Stimulated activated CD8-positive, alpha-beta memory T cell treated with anti-CD3 and anti-CD28 coated beads, Interleukin-7, amount 100 ng/mL, for 4 hours (primary cell): ENCODE measurements at regions not wholly inside any gene's neighbourhood (a gene's known extent, or its start where the extent isn't known, plus 50 kb on each side); places are given as distances from the start of the nearest gene placed in this dataset.

Source experiments
- DNase-seq, 2 donors: peaks; one replicate each; pipeline ENCODE4 v3.0.0-alpha.2; 2020; ENCODE audit warnings: low read depth in 2 of 2

- no peak for DNase-seq
Observed at GRCh38 chr11:33616552-33616951, 84.1 kb downstream of the C11orf91 start.

DNA sequence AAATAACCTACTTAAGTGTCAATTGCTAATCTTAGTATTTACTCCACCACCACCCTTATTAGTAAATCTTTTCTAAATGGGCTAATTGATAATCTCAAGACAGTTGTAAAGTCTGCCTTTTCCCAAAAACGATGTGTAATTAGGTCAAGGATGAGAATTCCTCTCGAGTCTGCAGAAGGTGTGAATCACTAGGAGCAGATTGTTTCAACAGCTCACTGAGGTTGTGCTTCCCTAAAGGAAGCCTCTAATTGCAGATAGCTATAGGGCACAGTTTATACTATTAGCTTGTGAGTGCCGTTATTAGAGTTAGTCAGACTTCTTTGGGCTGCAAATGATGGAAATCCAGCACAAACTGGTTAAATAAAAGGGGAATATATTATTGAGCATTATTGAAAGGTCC lies 84.9 kb downstream of the C11orf91 start:
- DNase-seq = no peak

- no peak for DNase-seq
Observed at GRCh38 chr11:33613404-33613803, 87.2 kb downstream of the C11orf91 start.

GRCh38 chr11:33610903-33611302 lies 89.7 kb downstream of the C11orf91 start:
- no peak for DNase-seq

- no peak for DNase-seq
Observed at GRCh38 chr11:33608386-33608785, 92.2 kb downstream of the C11orf91 start.

GRCh38 chr11:33606762-33607161 lies 93.9 kb downstream of the C11orf91 start:
- no peak for DNase-seq

DNA sequence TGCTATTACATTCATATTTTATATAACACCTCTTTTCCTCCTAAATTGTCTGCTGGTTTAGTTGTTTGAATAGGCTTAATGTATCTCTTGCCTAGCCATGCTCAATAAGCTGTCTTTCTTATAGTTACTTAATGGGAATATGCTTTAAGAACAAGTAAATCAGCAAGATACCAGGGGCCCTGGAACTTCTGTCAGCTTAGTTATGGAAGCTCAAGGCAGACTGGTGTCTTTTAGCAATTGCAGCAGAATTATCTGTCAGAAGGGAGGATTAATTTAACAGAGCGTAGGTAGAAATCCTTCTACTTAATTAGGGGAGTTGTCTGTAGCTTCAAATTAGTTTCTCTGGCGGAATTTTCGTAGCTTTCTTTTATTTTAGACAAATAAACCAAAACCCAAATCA lies 94.9 kb downstream of the C11orf91 start:
- no peak for DNase-seq

DNA sequence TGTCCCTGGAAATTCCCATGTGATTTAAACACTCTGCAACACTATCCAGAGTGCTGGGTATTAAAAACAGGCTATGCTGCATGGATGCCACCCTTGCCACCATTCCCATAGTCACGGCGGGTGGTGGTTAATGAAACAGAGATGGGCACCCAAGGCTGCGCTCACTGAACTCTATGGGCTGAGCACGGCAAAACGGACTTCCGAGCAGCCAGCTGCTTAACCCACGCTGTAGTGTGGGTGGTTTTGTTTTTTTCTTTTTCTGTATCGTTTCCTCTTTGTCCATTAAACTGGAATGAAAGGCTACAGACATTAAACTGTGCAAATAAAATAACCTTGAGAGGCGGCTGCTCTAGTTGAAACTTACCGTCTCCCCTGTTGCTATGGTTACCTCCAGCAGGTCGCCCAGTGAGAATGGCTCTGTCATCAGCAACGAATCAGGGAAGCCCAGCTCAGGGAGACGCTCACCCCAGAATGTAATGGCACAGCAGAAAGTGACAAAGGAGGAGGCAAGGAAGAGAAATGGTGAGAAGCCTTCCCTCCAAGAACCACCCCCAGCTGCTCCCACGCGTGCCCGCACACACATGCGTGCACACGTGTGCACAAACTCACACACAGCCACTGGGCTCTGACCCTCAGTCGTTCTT lies 102.1 kb downstream of the C11orf91 start:
- no peak for DNase-seq

DNA sequence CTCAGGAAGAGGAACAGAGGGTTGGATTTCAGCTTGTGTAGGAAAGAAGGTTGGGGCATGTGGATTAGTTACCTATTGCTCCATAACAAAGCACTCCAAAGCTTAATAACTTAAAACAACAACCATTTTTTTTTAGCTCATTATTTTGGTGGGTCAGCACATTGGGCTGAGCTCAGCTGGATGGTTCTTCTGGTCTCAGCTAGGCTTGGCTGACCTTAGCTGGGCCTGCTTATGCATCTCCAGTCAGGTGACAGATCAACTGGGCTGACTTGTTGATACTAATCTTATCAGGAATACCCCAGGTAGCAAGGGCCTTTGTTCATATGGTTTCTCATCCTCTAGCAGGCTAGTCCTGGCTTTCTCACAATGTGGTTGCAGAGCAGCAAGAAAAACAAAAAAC lies 106.4 kb downstream of the C11orf91 start:
- DNase-seq = no peak

DNA sequence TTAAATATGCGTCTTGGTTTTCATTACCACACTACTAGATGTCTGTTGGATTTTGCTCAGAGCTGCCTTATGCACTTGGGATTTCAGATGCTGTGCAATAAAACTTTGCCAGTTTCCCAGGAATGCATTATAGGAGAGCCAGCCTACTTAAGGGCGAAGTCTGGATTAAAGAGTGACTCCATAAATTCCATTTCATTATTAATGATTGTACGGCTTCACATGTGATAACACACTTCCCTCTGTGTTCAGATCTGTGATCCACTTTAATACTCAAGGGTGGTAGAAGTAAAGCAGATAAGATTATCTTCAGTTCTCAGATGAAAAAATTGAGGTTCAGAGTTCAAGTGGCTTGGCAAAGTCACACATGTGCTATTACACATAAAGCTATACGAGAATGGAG lies 110.2 kb downstream of the C11orf91 start:
- DNase-seq = no peak

DNA sequence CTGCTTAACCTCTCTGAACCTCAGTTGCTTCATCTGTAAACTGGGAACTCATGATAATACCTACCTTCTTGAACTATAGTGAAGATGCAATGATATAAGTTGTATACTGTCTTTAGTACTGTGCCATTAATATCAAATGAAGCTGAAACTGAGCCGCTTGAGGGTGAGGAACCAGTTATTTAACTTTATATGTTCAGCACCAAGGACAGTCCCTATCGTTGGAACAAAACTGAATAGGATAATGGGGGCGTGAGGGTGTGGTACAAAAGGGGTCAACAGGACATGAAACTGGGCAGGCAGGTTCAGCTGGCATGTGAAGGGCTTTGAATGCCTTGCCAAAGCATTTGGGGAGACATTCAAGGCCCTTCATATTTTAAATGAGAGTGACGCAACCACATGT lies 112.6 kb downstream of the C11orf91 start:
- no peak for DNase-seq

DNA sequence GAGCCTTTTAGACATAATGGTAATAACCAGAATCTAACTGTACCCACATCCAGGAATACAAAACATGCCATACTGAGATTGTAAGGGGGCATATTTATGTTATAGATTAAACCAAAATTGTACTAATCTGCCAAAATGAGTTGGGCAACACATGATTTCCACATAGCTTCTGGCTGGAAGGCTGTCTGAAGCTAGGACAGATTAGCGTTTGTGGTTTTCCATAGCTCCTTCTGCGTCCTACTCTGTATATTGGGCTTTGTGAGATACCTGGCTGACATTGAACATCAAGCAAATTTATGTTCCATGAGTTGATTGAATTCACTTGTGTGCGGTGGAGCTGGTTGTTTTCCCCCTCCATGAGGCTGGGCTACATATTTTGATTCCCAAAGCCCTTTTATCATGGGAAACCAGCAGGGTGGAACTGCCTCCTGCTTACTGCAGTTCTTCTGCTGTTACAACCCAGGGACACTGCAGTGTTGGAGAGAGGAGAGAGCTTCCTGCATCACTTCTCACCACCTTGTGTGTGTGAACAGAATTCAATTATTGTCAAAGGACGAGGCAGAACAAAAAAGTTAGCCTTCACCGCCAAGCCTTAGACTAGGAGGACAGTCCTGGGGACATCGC lies 114.9 kb downstream of the C11orf91 start:
- DNase-seq = no peak

DNA sequence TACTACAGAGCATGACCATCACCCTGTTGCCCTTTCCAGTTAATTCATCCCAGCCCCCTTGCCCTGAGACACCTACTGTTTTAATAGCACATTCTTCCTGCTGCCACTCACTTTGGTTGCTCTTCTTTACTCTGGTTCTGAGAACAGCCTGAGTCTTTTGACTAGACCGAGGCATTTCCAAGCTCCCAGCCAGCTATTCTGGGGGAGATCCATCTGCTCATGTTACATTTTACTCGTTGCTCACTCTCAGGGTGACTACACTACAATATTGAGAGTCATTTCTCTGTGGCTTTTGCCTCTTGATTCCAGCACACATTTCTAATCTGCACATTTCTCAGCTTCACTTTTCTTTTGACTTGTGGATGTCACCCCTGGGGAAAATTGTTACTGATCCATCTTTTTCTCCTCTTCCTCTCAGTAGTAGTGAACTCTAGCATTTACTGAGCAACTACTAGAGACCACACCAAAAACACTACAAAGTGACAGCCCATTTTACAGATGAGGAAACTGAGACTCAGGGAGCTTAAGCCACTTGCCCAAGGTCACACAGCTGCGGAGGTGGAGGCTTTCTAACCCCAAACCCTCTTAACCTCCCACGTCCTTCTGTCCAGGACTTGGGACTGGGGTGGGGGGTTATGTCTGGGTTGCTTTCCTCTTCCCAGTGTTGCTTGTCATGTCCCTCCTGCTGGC lies 117.8 kb downstream of the C11orf91 start:
- DNase-seq = no peak

GRCh38 chr11:33579101-33579500 lies 121.5 kb downstream of the C11orf91 start:
- no peak for DNase-seq

DNA sequence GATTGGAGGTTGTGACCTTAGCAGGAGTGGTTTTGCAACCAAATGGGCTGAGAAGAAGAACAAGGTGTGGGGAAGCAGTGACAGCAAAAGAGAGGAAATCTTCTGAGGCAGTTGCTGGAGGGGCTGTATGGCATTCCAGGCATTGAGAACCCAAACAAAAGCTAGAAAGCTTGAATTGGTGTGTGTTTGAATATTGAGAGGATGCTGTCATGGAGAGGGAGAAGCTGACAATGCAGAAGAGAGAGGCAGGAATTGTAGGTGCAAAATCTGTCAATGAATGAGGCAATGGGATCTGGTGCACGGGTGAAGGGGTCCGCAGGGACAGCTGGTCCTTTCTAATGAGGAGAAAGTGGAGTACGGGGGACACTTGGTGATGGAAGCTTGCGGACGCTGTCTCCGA lies 123.4 kb downstream of the C11orf91 start:
- DNase-seq = no peak

GRCh38 chr11:33575311-33575710 lies 125.3 kb downstream of the C11orf91 start:
- no peak for DNase-seq

- no peak for DNase-seq
Observed at GRCh38 chr11:33574331-33574730, 126.3 kb downstream of the C11orf91 start.

DNA sequence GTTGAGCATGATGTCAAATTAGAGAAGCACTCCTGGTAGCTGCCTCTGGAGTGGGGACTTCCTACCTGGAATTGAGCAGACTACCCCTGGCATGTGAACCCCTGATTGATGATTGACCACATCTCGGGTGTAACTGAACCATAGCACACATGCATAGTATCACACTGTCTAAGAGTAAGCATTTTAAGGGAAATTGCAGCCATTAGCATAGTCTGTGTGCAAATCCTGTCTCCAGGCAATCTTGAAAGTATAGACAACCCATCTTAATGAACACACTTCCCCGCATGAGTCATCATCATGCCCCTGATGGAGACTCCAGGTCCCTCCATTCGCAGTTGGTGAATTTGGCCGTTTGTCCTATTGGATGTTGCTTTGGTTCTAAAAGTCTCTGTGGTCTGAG lies 131.3 kb downstream of the C11orf91 start:
- no peak for DNase-seq

DNA sequence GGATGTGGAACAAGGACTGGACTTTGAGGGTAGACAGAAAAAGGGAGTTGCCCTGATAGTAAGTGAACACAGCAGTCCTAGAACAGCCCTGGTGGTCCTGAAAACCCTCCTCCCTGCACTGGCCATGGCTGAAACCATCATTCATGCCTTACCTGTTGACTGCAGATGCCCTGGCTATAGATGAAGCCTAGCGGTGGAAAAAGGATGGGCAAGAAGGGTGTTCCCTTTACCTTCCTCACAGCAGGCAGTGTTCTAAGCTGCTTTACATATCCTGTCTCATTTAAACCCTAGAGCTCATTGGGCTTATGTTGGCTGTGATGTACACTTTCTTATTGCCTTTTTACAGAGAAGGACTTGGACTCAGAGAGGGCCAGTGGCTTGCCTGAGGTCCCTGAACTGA lies 133.6 kb downstream of the C11orf91 start:
- no peak for DNase-seq

DNA sequence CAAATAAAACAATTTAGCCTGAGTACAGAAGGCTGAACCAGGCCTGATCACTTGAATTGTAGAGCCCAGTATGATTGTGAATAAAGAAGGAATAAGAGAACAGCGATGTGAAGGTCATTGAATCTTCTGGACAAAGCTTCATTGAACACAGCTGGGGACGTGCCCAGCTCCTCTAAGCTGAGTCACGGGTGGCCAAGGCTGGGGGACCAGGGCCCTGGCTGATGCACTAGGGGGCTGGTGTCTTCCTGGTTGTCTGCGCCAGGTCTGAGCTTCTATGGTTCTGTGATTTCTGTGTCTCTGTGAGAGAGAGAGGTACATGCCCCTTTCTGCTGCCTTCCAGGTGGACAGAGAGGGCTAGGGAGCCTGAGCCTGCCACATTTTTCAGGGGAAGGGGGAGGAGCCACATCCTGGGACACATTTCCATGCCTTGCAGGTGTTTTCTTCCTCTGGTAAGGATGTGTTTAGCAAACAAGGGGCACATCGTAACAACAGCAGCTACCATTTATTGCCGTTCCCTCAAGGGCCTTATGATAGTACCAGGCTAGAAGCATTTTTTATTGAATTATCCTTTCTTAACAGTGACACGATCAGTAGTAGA lies 135.7 kb downstream of the C11orf91 start:
- no peak for DNase-seq

GRCh38 chr11:33560729-33561128 lies 139.9 kb downstream of the C11orf91 start:
- DNase-seq = no peak

GRCh38 chr11:33559567-33559966 lies 141.1 kb downstream of the C11orf91 start:
- no peak for DNase-seq

- no peak for DNase-seq
Observed at GRCh38 chr11:33558097-33558496, 142.5 kb downstream of the C11orf91 start.
